Pons (tissue), 1 donor: ENCODE measurements at regions not wholly inside any gene's neighbourhood (a gene's known extent, or its start where the extent isn't known, plus 50 kb on each side); places are given as distances from the start of the nearest gene placed in this dataset.

Experiments used
- DNase-seq: peaks from one replicate; pipeline ENCODE4 v3.0.0-alpha.2; 2016; ENCODE audit warnings: low spot score

DNA sequence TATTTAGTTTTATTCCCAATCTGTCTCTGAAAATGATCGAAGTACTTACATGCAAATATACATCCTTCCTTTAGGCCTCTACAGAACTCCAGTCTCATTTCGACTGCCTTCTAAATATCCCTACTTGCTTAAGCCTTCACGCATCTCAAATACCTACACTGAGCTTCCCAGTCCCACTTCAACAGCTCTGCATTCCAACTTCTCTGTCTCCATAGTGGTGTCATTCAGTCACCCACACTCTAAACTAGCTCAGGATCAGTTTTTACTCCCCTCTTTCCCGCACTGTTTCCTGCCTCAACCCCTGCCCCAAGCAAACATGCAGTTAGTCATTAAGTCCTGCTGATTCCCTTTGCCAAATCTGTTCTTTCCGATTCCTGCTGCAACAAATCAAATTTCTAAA, 91.8 kb upstream of the PREP start:
- no peak for DNase-seq

DNA sequence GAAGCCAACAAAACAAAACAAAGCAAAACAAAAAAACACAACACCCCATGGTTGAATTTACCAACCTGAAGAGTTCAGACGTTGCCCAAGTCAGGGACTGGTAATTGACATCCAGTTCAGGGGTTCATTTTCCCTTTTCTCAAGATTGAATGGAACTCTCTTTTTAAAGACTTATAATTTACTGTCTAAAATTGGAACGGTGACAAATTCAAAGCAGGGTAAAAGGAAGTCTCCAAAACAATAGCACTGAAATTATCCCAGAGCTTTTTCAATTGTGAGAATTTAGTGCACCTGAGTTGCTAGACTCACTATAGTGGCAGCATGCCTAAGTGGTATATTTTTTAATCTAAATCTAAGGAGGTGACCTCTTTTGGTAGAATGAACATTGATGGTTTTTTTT, 90.9 kb upstream of the PREP start:
- DNase-seq, result no peak

DNA sequence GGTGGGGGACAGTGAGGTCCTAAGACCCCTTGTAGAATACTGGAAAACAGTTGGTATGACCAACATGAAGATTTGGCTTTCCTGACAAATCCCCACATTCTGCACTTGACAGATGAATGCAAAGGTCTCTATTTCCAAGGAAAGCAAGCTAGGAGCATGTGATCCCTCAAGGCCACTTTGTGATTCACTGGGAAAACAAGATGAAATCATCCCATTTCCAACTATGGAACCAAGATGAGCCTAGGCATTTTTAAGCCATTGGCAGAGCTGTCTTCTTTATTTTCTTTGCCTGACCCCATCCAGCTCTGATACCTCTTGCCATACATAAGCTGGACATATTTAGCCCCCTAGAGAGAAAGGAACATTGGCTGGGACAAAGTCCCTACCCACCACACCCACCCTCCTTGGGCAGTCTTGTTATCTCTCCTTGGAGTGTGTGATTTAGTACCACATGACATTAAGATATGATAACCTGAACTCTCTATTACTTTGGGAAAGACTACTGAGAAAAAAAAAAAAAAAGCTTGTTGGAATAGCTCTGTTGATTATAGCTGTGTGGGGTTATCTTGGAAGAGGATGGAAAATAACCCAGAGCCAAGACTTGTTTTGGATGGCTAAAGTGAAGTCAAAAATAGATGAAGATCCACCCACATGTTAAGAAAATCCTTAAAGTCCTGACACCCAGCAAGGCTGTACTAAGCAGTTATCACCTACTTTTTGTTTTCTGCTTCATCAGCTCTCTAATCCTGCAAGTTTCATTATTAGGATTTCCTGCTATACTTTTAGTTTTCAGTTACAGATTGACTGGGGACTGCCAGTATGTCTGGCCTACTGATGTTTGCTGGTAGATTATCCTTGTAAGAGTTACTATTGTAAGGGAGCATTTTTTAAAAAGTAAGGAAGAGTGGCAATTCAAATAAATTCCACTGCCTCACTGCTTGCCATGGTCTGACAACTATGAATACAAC, 90.1 kb upstream of the PREP start:
- no peak for DNase-seq

DNA sequence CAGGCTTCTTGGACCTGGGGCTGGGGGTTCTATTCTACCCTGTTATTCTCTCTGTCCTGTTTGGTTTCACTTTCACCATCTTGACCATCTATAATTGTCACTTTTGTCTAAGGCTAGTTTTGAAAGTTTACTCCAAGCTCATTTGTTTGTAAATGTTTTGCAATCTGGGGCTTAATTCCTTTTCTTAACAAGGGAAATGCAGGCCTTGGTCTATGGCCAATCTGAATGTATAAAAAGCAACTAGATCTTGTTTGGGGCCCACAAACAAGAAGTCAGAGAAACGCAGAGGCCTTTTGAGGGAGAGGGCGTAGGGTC, 86.3 kb upstream of the PREP start:
- DNase-seq, result no peak

GRCh38 chr6:105488516-105489215, 85.8 kb upstream of the PREP start:
- no peak for DNase-seq

- DNase-seq, result no peak
These were observed 84.3 kb upstream of the PREP start for GRCh38 chr6:105487040-105487790.

- DNase-seq, result no peak
These were observed 82.6 kb upstream of the PREP start for GRCh38 chr6:105485456-105485855.

- peak; percentile 79 for DNase-seq
These were observed 81.6 kb upstream of the PREP start for GRCh38 chr6:105484238-105485161.

DNA sequence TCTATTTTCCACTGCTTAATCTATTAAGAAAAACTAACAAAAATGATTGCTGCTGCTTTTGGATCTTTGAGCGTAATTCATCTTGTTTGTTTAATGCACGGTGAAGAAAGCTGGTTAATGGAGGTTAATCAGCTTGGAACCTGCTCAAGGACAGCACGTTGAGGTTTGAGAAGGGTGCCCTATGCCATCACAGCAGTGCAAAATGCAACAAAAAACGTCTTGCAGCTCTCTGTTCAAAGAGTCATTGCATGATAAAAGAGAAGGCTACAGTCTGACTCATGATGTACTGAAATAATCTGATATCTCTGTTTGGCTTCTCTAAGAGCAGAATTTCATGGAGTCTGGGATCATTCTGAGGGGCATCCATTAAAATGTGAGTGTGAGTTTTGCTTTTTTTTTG, 80.6 kb upstream of the PREP start:
- DNase-seq, result no peak

GRCh38 chr6:105482921-105483320, 80.0 kb upstream of the PREP start:
- no peak for DNase-seq

GRCh38 chr6:105482227-105482844, 79.5 kb upstream of the PREP start:
- DNase-seq, result no peak

GRCh38 chr6:105476978-105477377, 74.1 kb upstream of the PREP start:
- no peak for DNase-seq

DNA sequence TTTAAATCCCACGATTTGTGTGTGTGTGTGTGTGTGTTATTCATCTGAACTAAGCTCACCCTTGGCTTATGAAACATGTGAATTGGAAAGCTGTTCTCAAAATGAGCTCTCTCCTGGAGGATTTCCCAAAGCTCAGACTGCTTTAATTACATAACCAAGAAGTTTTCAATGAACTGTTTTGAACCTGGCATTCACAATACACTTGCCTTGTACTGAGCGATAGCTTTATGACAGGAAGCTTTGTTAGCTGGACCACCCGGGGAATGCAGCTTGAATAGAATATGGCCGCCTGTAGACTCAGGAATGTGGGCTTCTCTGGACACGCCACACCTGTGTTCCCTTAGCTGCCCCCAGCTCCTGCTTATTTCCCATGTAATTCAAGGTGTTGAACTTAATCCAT, 71.4 kb upstream of the PREP start:
- peak; percentile 22 for DNase-seq

GRCh38 chr6:105469946-105470345, 67.1 kb upstream of the PREP start:
- DNase-seq, result no peak

DNA sequence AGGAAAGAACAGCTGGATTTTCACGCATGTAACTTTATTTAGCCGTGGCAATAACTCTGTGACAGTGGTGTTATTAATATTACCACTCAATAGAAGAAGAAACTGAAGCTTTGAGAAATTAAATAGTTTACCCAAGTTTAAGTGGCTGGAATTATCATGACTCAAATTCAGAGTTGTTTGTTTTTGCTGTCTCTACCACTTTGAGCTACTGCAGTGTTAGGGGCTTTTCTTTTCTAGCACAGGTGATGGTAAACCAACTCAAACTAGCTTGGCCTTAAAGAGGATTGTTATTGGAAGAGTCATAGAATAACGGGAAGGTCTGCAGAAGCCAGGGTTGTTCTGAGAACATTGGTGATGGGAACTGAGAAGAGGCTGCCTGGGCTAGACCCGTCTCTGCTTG, 66.0 kb upstream of the PREP start:
- DNase-seq, result no peak

DNA sequence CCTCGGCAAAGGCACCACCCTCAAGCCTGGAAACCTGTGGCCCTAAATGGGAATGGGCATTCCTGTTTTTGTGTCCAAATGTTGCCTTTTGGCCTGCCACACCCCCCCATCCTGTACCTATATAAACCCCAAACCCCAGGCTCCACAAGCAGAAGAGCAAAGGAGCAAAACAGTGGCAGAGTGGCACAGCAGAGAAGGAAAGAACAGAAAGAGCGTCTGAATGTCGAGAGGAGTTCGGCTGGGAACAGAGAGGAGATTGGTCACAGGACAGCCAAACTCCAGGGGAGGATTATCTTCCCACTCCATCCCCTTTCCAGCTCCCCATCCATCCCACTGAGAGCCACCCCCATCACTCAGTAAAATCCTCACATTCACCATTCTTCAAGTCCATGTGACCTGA, 58.0 kb upstream of the PREP start:
- no peak for DNase-seq

- no peak for DNase-seq
These were observed 57.0 kb upstream of the PREP start for GRCh38 chr6:105459864-105460263.

DNA sequence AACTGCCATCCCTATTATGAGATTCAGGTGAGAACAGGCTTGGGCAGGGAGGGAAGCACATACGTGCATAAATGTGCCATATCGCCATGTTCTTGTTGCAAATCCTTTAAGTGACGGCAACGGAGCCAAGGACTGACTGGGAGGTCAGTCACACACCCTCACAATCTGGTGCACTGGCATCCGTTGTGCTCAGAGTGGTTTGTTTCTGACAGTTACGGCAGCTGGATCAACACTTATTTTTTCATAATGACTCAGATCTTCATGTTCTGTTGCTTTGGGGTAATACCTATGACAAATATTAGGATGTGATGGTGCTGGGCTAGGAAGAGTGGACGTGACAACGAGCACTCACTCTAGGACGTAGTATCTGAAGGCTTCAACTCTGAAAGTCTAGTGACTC, 56.2 kb upstream of the PREP start:
- DNase-seq, result no peak

DNA sequence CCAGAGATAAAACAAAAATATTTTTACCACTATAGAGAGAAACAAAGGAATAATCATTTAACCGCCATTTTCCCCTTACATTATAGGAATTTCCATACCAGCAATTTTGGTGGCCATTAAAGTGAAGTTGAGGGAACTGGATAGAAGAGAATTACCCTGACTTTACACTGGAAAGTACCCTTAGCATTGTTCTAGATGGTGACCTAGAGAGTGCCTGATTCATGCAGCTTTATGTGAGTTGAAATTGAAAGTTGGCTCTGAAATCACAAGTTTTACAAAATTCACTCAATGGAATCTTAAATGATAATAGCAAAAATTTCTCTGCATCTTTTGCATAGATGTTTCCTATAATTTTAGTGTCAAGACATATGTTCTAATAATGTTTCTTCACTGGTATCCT, 55.7 kb upstream of the PREP start:
- DNase-seq, result no peak

- DNase-seq, result no peak
These were observed 55.2 kb upstream of the PREP start for GRCh38 chr6:105458084-105458483.

DNA sequence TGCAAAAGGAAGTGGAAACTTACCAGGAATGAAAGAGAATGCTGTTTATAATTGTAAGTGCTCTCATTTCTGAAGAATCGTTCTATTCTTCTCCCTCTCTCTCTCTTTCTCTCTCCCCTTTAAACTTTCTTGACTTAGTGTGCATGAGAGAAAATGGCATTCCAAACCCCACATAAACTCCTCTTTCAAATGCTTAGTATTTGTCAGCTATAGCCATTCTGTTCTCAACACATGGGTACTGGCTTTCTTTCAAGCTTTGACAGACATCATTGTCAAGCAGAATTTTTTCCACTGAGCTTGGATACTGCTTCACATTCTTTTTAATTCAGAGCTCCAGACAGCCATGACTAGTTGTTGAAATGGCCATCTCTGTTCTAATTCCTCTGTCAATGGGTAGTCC, 51.1 kb upstream of the PREP start:
- DNase-seq, result peak; percentile 42
